Esophagus squamous epithelium (tissue), 4 donors: ENCODE measurements at regions not wholly inside any gene's neighbourhood (a gene's known extent, or its start where the extent isn't known, plus 50 kb on each side); places are given as distances from the start of the nearest gene placed in this dataset.

Source experiments
- POLR2A ChIP-seq, 4 donors: fragments of 450-650 bp; IDR thresholded peaks; one replicate each; pipeline ENCODE4 v1.6.1; 2017; ENCODE audit warnings: antibody characterized with exemption in 4 of 4, mild to moderate bottlenecking in 4 of 4, moderate library complexity in 3 of 4
- TF ChIP-seq, protein P1 (sequence below), 6 experiments: fragments of 450-650 bp in 4 of 6; fragments of 200-600 bp in 2 of 6; sonication (generic) in 2 of 6; IDR thresholded peaks; one replicate each; pipeline ENCODE4 v1.5.1; 2016 to 2019; ENCODE audit warnings: antibody characterized with exemption in 6 of 6, mild to moderate bottlenecking in 4 of 6, moderate library complexity in 4 of 6

DNA sequence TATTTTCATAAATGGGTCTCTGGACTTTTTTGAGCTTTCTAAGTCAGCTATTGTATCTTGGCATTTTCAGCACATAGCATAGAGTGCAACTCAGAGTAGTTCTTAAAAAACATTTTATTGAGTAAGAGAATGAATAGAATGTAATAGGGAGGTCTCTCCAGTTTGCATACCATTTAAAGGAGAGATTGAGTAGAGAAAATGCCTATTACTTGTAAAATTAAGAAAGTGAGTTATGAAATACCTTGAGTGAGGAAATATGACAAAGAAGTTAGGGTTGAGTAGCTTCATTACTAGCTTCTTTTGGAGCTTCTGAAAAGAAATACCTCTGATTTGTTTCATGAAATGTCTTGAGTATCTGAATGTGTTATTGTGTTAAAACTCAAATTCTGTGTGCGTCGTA, 140.0 kb downstream of the AASDHPPT start:
- no peak for TF ChIP-seq POLR2A (IDR thresholded peaks at IDR 0.05)
- TF ChIP-seq, protein P1, sequence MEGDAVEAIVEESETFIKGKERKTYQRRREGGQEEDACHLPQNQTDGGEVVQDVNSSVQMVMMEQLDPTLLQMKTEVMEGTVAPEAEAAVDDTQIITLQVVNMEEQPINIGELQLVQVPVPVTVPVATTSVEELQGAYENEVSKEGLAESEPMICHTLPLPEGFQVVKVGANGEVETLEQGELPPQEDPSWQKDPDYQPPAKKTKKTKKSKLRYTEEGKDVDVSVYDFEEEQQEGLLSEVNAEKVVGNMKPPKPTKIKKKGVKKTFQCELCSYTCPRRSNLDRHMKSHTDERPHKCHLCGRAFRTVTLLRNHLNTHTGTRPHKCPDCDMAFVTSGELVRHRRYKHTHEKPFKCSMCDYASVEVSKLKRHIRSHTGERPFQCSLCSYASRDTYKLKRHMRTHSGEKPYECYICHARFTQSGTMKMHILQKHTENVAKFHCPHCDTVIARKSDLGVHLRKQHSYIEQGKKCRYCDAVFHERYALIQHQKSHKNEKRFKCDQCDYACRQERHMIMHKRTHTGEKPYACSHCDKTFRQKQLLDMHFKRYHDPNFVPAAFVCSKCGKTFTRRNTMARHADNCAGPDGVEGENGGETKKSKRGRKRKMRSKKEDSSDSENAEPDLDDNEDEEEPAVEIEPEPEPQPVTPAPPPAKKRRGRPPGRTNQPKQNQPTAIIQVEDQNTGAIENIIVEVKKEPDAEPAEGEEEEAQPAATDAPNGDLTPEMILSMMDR (IDR thresholded peaks at IDR 0.05), result no peak
